GM12878 (cell line): ENCODE measurements at regions not wholly inside any gene's neighbourhood (a gene's known extent, or its start where the extent isn't known, plus 50 kb on each side); places are given as distances from the start of the nearest gene placed in this dataset.

Experiments used
- ATAC-seq: fragments of 200-7000 bp; cut with Tn5 transposase; 3 replicates; pipeline ENCODE4 v1.9.1; 2020; ENCODE audit warnings: mild to moderate bottlenecking, moderate library complexity
- BruUV-seq: library from RNA; stranded (reverse); fragments of 400-500 nt; replicated peaks from 2 replicates; lab custom pipeline; 2021; lab: Mats Ljungman, UMichigan
- CTCF ChIA-PET: fragments of 300-600 bp; sonication (Branson Sonifier 250); formaldehyde crosslinking; extraction: SDS; loops from one replicate; lab custom pipeline; 2021; ENCODE audit warnings: inconsistent platforms; lab: Yijun Ruan, JAX
- POLR2A ChIA-PET: fragments of 350-600 bp; formaldehyde crosslinking; extraction: SDS; loops from one replicate; lab custom pipeline; 2021; ENCODE audit warnings: inconsistent platforms; lab: Charles Lee
- RAD21 ChIA-PET: fragments of 300-600 bp; sonication (Branson Sonifier 250); formaldehyde crosslinking; loops from one replicate; lab custom pipeline; 2023; ENCODE audit warnings: antibody characterized with exemption; ENCODE audit not compliant: unreplicated experiment; lab: Charles Lee
- SMC1A ChIA-PET: fragments of 300-600 bp; sonication (Branson Sonifier 250); formaldehyde crosslinking; loops from one replicate; lab custom pipeline; 2023; ENCODE audit not compliant: unreplicated experiment, uncharacterized antibody; lab: Charles Lee
- DNase-seq: peaks from one replicate; pipeline ENCODE4 v3.0.0-alpha.2; 2011; ENCODE audit warnings: low read depth, low spot score
- FAIRE-seq: peaks from 3 replicates; lab custom pipeline; 2011; peaks lifted over from hg19 to GRCh38; lab: Jason Lieb, UNC
- H2AFZ ChIP-seq: 2 replicates; pipeline ENCODE4 v1.6.0; 2011; ENCODE audit warnings: low read depth, low read length, control low read depth; ENCODE audit not compliant: control insufficient read depth
- H3K27ac ChIP-seq: 2 replicates; pipeline ENCODE4 v1.5.1; 2011; ENCODE audit warnings: control low read depth; ENCODE audit not compliant: control insufficient read depth, insufficient read depth
- H3K27me3 ChIP-seq, 2 experiments: replicated peaks in 1 of 2; 2 replicates each; pipeline versions ENCODE4 v1.6.0 to v1.6.1; 2011; ENCODE audit warnings: low read length in 1 of 2; ENCODE audit not compliant: control insufficient read depth in 2 of 2, insufficient read depth in 2 of 2
- H3K36me3 ChIP-seq, 2 experiments: 2 replicates each; pipeline ENCODE4 v1.5.1; 2011; ENCODE audit warnings: low read length in 1 of 2; ENCODE audit not compliant: control insufficient read depth in 2 of 2, insufficient read depth in 2 of 2
- H3K4me1 ChIP-seq: 2 replicates; pipeline ENCODE4 v1.6.1; 2011; ENCODE audit warnings: mild to moderate bottlenecking, low read length, moderate library complexity, mixed read lengths; ENCODE audit not compliant: control insufficient read depth, insufficient read depth
- H3K4me2 ChIP-seq: 2 replicates; pipeline ENCODE4 v1.6.0; 2011; ENCODE audit warnings: control low read depth; ENCODE audit not compliant: control insufficient read depth, insufficient read depth
- H3K4me3 ChIP-seq: fragments of 200-600 bp; sonication (generic); 2 replicates; pipeline ENCODE4 v1.5.1; 2016
- H3K79me2 ChIP-seq: 2 replicates; pipeline ENCODE4 v1.6.0; 2011; ENCODE audit warnings: low read length; ENCODE audit not compliant: control insufficient read depth, insufficient read depth
- H3K9ac ChIP-seq: 2 replicates; pipeline ENCODE4 v1.8.0; 2011; ENCODE audit warnings: low read length, control low read depth, mixed read lengths; ENCODE audit not compliant: control insufficient read depth, insufficient read depth
- H3K9me3 ChIP-seq: replicated peaks from 3 replicates; pipeline ENCODE4 v1.5.1; 2011; ENCODE audit warnings: mild to moderate bottlenecking, low read length; ENCODE audit not compliant: control insufficient read depth, insufficient read depth
- H4K20me1 ChIP-seq: 2 replicates; pipeline ENCODE4 v1.6.0; 2011; ENCODE audit not compliant: control insufficient read depth, insufficient read depth
- ASH2L ChIP-seq: fragments of 300-600, 200-600 bp; sonication (generic); IDR thresholded peaks from 2 replicates; pipeline ENCODE4 v1.6.1; 2017; ENCODE audit warnings: low read depth, mild to moderate bottlenecking, borderline replicate concordance
- BHLHE40 ChIP-seq, 2 experiments: fragments of 450-650 bp in 1 of 2; IDR thresholded peaks; 2 replicates each; pipeline ENCODE4 v1.6.1; 2011 to 2017; ENCODE audit warnings: low read depth in 2 of 2, borderline replicate concordance in 1 of 2, improper control_type of control experiment in 1 of 2, low read length in 1 of 2, mild to moderate bottlenecking in 1 of 2
- CTCF ChIP-seq, 3 experiments: IDR thresholded peaks in 2 of 3; conservative IDR thresholded peaks in 1 of 3; 2 replicates each; pipeline ENCODE4 v1.5.1; 2011; ENCODE audit warnings: low read depth in 3 of 3, low read length in 3 of 3, mild to moderate bottlenecking in 3 of 3, control low read depth in 2 of 3, moderate library complexity in 2 of 3, inconsistent platforms in 1 of 3, mixed read lengths in 1 of 3; ENCODE audit not compliant: control insufficient read depth in 2 of 3, insufficient read depth in 1 of 3; ENCODE audit errors: extremely low read depth in 1 of 3
- IKZF2 ChIP-seq, 2 experiments: fragments of 450-650 bp; IDR thresholded peaks; 2 replicates each; pipeline ENCODE4 v1.6.1; 2017; ENCODE audit warnings: mild to moderate bottlenecking in 2 of 2, moderate library complexity in 2 of 2
- MTA2 ChIP-seq: fragments of 450-650 bp; IDR thresholded peaks from 2 replicates; pipeline ENCODE4 v1.6.1; 2016; ENCODE audit warnings: low read depth, mild to moderate bottlenecking, moderate library complexity
- MYB ChIP-seq: fragments of 150-350 bp; IDR thresholded peaks from 2 replicates; pipeline ENCODE4 v1.6.1; 2014; ENCODE audit warnings: mild to moderate bottlenecking, low read depth, low read length, borderline replicate concordance
- NKRF ChIP-seq: fragments of 450-650 bp; conservative IDR thresholded peaks from 2 replicates; pipeline ENCODE4 v1.6.1; 2017; ENCODE audit warnings: mild to moderate bottlenecking, moderate library complexity
- NR2F1 ChIP-seq: fragments of 450-650 bp; conservative IDR thresholded peaks from 2 replicates; pipeline ENCODE4 v1.6.1; 2017; ENCODE audit warnings: mild to moderate bottlenecking
- SMARCA5 ChIP-seq: fragments of 450-650 bp; IDR thresholded peaks from 2 replicates; pipeline ENCODE4 v1.6.1; 2017; ENCODE audit warnings: mild to moderate bottlenecking
- TBL1XR1 ChIP-seq: IDR thresholded peaks from 2 replicates; pipeline ENCODE4 v1.6.1; 2012; ENCODE audit warnings: low read depth, low read length, improper control_type of control experiment
- ZBED1 ChIP-seq: IDR thresholded peaks from 2 replicates; pipeline ENCODE4 v1.6.1; 2016; ENCODE audit warnings: borderline replicate concordance
- ZNF384 ChIP-seq: IDR thresholded peaks from 2 replicates; pipeline ENCODE4 v1.6.1; 2012; ENCODE audit warnings: low read depth, mild to moderate bottlenecking, low read length, improper control_type of control experiment, borderline replicate concordance
- in situ Hi-C: fragments of 300-500 bp; cut with MboI; formaldehyde crosslinking; loops from 9 replicates; pipeline ENCODE4 v1.14.3; 2018; ENCODE audit warnings: mixed read lengths
- intact Hi-C: fragments of 100-400 bp; cut with micrococcal nuclease; formaldehyde crosslinking; loops from one replicate; pipeline ENCODE4 v1.14.2; 2022; ENCODE audit not compliant: unreplicated experiment

- no peak for TF ChIP-seq IKZF2 (IDR thresholded peaks at IDR 0.05)
- no peak for TF ChIP-seq MTA2
- no peak for TF ChIP-seq TBL1XR1
- no peak for TF ChIP-seq ZBED1
- no peak for TF ChIP-seq SMARCA5
- no peak for TF ChIP-seq NR2F1
- TF ChIP-seq BHLHE40 (IDR thresholded peaks at IDR 0.05; ENCODE audit: borderline replicate concordance in 1 of 2, low read depth in 2 of 2, low read length in 1 of 2) = no peak
- no peak for TF ChIP-seq MYB
Measured at GRCh38 chr20:7723284-7723683, 217.0 kb downstream of the HAO1 start (continued).

GRCh38 chr20:7728338-7728737 lies 211.9 kb downstream of the HAO1 start:
- H3K4me3 ChIP-seq = no peak overlapping the region
- H2AFZ ChIP-seq = no peak overlapping the region
- intact Hi-C loops (no loop called here), in situ Hi-C loops (no loop called here)
- H3K4me1 ChIP-seq = no peaks in the 10 kb centered on the region
- no peak overlapping the region for H3K27ac ChIP-seq
- no peaks in the 10 kb centered on the region for H3K27me3 ChIP-seq
- ChIA-PET SMC1A (no interaction called here), RAD21 (no interaction called here), POLR2A (no interaction called here), CTCF (no interaction called here)
- no peak overlapping the region for H3K9ac ChIP-seq
- FAIRE-seq (no peak), ATAC-seq (no peak), DNase-seq (no peak)
- no peaks in the 10 kb centered on the region for H3K36me3 ChIP-seq
- H3K79me2 ChIP-seq = no peaks in the 10 kb centered on the region
- no peak for TF ChIP-seq NKRF
- TF ChIP-seq ZNF384 = no peak
- no peak for TF ChIP-seq ASH2L
- no peak for TF ChIP-seq CTCF (IDR thresholded peaks at IDR 0.05 in 2 of 3, conservative IDR thresholded peaks at IDR 0.05 in 1 of 3; ENCODE audit: control insufficient read depth in 2 of 3, extremely low read depth in 1 of 3, insufficient read depth in 1 of 3, low read depth in 3 of 3, low read length in 3 of 3)
- no peak overlapping the region for H3K4me2 ChIP-seq
- no peaks in the 10 kb centered on the region for H3K9me3 ChIP-seq
- H4K20me1 ChIP-seq = no peaks in the 10 kb centered on the region; the same call in 1 of the 2 replicates
- no TSS peak for BruUV-seq
